ENCODE measurements at regions not wholly inside any gene's neighbourhood (a gene's known extent, or its start where the extent isn't known, plus 50 kb on each side); places are given as distances from the start of the nearest gene placed in this dataset.
A peak's percentile ranks its signal among the peaks of the same experiment; 100 is the strongest.

GRCh38 chr11:130526846-130527245 is 78.4 kb downstream of the ADAMTS15 start:
- DNase-seq (ENCODE audit: low spot score) (no peak), ATAC-seq (ENCODE audit: low FRiP score) (no peak)
- TF ChIP-seq CTCF (IDR thresholded peaks at IDR 0.05): no peak

GRCh38 chr11:130527636-130528297 is 79.3 kb downstream of the ADAMTS15 start:
- TF ChIP-seq CTCF (IDR thresholded peaks at IDR 0.05): no peak
- ATAC-seq (ENCODE audit: low FRiP score) (no peak), DNase-seq (ENCODE audit: low spot score) (no peak)

GRCh38 chr11:130528298-130529261 is 80.1 kb downstream of the ADAMTS15 start:
- ATAC-seq (ENCODE audit: low FRiP score): peak; percentile 24
- no peak for DNase-seq (ENCODE audit: low spot score)
- TF ChIP-seq CTCF (IDR thresholded peaks at IDR 0.05): no peak

GRCh38 chr11:130529366-130529765 is 80.9 kb downstream of the ADAMTS15 start:
- no peak for TF ChIP-seq CTCF (IDR thresholded peaks at IDR 0.05)
- ATAC-seq (ENCODE audit: low FRiP score) (no peak), DNase-seq (ENCODE audit: low spot score) (no peak)

GRCh38 chr11:130531061-130531460 is 82.6 kb downstream of the ADAMTS15 start:
- no peak for DNase-seq (ENCODE audit: low spot score)
- ATAC-seq (ENCODE audit: low FRiP score): peak; percentile 54
- TF ChIP-seq CTCF (IDR thresholded peaks at IDR 0.05): no peak

GRCh38 chr11:130533113-130533798 is 84.8 kb downstream of the ADAMTS15 start:
- TF ChIP-seq CTCF (IDR thresholded peaks at IDR 0.05): no peak
- ATAC-seq (ENCODE audit: low FRiP score) (no peak), DNase-seq (ENCODE audit: low spot score) (no peak)
